Embryonic facial prominence (tissue), 1 donor: ENCODE measurements at regions not wholly inside any gene's neighbourhood (a gene's known extent, or its start where the extent isn't known, plus 50 kb on each side); places are given as distances from the start of the nearest gene placed in this dataset.
"Not testable (repeated sequence)": the region's sequence is repeated elsewhere in the genome, so short reads cannot be mapped to it uniquely, and the experiment has no call there.

Experiments used
- DNase-seq: peaks from one replicate; pipeline ENCODE4 v3.0.0-alpha.2; 2016; ENCODE audit errors: extremely low spot score

DNA sequence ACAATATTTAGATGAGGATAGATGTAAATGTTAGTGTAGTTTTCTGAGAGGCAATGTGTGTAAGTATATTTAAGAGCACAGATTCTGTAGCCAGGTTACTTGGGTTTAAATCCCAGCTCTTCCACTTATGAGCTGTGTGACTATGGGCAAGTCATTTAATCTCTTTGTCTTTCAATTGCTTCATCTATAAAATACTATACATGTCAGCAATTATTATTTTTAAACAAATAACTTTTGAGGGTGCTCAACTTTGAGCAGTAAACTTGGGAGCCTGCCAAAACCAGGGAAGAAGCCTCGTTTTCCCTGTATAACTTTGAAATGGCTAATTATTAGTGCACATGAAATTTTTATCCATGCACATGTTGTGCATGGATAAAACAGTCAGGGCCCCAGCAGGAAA, 222.8 kb downstream of the FOXD2 start:
- DNase-seq = no peak

DNA sequence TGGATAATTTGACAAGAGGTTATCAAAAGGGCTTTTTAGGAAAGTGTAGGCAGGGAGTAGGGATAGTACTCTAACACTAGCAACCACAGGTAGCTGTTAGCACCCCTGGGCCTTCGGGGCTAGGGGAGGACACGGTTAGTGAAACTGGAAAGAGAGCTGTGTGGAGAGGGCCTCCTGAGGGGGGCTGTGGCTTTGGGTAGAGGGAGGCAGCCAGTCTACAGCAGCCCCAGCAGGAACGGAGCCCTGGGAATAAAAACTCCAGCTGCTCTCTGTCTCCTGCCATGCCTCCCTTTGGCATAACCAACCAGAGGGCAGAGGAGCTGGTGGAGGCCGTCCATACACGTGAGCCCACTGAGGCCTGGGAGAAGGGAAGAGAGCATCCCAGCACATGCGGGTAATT, 223.2 kb downstream of the FOXD2 start:
- no peak for DNase-seq

DNA sequence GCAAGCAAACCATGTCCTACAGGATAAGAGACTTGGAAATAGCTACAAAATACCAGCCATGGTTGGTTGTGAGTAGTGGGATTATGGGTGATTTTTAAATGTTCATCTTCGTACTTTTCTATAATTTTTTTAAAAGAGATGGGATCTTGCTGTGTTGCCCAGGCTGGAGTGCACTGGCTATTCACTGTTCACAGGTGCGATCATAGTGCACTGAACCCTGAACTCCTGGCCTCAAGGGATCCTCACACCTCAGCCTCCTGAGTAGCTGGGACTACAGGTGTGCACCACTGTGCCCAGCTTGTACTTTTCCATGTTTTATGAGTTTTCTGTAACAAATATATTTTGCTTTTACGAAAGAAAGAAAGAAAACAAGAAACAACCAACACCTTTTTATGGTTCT, 224.2 kb downstream of the FOXD2 start:
- DNase-seq = no peak

DNA sequence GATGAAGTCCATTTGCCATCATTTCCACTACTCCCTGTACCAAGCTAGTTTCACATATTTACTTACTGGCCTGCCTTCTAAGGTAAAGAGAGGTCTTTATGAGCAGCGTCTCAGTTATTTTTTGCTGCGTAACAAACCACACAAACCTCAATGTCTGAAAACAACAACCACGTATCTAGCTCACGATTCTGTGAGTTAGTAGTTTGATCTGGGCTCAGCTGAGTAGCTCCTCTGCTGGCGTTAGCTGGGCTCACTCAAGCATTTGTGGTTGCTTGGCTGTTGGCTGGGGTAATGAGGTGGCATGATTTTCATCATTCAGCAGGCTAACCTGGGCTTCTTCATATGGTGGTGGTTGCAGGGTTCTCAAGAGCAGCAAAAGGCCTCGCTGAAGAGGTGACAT, 225.4 kb downstream of the FOXD2 start:
- DNase-seq = no peak

DNA sequence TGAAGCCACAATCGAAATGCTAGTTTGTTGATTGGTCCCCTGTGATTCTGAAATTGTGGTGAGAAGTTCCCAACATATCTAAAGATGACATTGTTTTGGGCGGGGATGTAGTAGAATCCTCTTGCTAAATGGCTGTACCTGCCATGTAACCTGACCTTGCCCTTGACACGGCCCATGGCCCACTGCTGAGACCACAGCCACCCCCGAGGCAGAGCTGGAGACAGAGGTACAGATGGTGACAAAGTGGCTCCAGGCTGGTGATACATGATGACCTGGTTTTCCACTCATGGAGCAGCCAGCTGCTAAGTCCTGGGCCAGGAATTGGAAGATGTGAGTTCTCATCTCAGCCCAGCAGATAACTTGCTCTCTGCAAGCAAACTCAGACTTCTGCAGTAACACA, 226.5 kb downstream of the FOXD2 start:
- DNase-seq = no peak

DNA sequence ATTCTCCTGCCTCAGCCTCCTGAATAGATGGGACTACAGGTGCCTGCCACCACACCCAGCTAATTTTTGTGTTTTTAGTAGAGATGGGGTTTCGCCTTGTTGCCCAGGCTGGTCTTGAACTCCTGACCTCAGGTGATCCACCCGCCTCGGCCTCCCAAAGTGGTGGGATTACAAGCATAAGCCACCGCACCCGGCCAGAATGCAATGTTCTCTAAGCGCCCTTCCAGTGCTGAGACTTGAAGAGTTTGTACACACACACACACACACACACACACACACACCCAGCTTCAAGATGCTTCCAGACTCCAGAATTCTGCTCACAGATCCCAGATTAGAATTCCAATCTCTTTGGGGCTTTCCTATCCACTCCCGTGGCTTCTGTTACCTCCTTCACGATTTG, 227.1 kb downstream of the FOXD2 start:
- DNase-seq = not testable (repeated sequence)

DNA sequence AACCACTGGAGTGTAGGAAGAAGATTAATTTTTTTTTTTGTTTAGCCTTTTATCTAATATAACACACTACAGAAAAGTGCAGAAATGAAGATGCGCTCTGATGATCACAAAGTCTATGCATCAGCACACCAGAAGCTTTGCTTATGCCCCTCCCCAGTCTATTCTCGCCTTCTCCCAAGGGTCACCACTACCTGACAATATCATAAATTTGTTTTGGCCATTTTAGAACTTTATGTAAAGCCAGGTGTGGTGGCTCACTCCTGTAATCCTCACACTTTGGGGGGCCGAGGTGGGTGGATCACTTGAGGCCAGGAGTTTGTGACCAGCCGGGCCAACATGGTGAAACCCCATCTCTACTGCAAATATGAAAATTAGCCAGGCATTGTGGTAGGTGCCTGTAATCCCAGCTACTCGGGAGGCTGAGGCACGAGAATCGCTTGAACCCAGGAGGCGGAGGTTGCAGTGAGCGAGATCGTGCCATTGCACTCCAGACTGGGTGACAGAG, 231.3 kb downstream of the FOXD2 start:
- DNase-seq = no peak

DNA sequence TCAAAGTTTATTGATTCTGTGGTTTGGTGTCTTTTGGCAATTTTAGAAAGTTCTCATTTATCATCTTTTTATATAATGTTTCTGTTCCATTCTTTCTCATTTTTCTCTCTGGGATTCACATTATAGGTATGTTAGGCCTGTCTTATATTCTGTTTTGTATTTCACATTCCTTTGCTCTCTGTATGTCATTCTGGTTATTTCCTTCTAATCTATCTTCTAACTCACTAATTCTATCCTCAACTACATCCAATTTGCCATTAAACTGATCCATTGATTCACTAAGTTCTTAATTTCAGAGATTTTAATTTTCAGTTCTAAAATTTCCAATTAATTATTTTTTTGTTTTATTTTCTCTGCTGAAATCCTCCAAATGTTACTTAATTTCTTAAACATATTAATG, 234.8 kb downstream of the FOXD2 start:
- no peak for DNase-seq

DNA sequence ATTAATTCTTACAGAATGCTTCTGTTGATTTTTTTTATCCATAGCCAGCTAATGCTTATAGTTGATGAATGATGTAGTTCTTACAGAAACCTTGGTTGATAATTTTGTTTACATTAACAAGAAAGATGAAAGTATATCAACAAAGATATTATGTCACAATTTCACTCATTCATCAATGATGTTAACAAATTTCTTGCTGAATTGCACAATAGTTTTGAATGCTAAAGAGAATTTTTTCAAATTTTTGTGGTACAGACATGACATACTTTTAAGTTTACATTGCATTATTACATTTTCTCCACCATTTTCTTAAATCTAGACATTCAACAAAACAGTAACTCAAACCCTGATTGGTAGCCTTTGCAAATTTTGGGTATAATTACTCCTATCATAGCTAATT, 236.3 kb downstream of the FOXD2 start:
- DNase-seq = no peak

DNA sequence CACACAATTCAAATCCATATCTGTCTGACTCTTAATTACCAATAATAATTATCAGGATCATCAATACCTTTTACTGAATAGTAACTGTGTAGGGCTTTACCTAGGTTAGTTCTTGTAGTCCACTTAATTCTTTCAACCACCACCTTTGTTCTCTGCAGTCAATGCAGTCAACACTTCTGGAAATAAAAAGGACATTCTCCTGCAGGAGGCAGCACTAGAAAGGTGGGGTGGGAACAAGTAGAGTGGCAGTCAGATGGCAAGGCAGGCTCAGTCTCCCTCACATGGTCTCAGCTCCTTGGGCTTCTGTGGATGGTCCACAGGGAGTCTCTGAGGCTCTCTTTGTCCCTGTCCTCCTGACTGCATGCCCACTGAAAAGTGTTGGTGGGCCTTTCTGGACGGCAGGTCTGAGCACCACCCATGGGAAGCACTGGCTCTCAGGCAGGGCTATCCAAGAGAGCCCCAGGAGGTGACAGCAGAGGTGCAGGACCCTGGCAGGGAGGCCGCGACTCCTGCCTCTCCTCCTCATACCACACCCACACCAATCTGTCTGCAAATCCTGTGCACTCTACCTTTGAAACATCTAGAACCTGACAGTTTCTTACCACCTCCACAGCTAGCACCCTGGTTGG, 237.3 kb downstream of the FOXD2 start:
- DNase-seq = no peak

DNA sequence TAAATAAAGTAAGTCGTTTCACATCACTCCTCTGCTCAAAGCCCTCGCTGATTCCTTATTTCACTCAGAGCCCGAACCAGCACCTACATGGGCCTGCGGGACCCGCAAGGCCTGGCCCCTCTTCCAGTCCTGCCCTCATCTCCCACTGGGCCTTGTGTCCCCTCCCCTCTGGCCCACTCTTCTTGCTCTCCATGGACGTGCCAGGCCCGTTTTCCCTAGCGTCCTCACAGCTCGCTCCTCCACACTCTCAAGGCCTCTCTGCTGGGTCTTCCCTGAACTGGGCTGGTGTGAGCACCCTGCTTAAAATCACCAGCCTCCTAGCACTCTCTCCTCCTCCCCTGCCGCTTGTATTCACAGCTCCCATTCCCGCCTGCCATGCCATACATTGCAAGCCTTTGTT, 237.9 kb downstream of the FOXD2 start:
- no peak for DNase-seq

DNA sequence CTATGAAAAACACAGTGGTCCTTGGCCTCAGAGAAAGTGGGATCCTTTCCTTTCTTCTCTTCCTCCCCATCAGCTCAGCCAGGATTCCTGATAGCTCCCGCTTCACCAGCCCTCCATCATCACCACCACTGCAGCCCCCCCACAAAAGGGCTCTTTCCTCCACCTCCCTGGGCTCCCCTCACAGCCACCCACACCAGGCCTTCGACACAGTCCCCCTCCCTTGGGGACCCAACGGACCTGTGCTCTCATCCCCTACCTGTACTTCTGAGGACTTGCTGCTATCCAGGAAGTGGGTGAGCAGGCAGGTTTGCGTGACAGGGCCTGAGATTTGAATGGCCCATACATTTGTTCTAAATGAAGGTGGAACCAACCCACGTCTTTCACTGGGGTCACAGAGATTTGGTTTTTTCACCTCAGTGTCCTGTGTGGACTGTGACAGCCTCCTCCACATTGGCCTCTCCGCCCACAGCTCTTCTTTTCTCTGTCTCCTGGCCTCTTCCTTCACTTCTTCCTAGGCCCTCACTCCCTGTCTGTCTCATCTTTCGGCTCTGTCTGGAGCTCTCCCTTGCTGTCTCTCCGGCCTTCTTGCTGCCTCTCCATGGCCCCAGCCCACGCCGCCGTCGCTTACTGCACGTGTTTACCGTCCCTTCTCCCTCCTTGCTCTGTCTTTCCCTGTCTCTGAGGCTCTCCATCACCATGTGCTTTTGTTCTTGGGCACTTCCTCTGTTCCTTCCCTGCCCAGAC, 238.6 kb downstream of the FOXD2 start:
- no peak for DNase-seq

DNA sequence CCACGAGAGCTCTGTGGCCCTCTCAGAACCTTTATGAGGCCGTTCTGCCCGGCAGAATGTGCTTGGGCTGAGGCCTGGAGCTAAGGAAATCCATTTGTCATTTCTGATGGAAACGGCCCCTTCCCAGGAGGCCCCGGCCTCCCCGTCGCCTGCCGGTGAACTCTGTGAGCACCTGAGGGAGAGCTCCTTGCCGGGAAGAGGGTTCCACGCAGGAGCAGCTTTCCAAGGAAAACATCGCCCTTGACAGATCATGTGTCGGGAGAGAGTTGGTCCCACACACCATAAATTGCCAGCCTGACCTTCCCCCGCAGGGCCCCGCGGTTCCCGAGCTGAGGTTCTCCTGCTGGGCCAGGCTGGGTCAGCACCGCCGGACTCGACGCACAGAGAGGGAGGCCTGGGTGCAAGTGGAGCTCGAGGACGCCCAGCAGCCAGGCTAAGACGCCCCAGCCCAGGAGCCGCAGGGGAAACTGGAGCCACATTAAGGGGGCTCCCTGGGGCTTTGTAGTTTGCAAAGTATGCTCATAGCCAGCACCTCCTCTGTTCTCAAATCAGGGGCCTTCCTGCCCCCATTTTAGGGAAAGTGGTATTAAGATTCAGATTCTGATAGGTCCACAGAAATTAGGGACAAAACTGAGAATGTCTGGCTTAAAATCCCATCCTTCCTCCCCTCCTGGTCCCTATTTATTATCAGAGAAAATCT, 239.5 kb downstream of the FOXD2 start:
- no peak for DNase-seq

DNA sequence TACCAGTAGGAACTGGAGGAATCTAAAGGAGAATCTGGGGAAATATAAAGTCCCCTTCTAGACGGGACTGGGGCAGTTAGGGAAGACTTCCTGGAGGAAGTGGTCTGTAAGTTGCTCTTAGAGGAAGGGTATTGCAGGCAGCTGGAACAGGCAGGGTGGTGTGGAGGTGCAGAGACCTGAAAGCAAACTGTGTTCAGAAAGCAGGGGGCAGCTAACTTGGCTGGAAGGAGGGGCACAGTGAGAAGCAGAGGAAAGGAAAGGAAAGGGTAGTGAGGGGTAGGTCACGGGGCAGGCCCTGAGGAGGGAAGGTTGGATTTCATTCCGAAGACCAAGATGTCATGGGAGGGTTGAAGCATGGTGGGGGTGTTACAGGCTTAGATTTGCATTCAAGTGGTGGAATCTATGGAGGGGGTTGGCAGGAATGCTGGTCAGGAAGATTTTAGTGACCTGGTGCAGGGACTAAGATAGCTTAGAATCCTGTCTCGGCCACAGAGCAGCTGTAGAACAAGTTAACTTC, 240.7 kb downstream of the FOXD2 start:
- no peak for DNase-seq

DNA sequence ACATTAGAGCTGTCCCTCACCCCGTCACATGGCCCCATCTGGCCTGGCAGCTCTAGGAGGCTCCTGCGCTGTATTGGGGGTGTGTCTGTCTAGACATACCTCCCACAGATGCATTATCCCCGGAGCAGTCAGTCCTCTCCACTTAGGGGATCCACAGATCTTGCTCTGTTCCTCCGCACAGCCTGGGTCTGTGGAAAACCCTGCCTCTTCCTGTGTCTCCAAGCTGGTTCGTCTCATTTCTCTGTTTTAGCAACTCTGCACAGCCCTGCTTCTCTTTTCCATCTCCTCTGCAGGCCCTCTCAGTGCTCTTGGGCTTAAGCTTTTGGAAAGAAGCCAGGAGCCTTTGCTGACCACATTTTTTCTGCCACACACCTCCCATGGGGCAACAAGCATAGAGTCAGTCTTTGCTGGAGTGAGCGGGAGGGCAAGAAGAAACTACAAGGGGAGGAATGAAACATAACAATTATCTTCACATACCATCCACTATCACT, 241.5 kb downstream of the FOXD2 start:
- DNase-seq = no peak

DNA sequence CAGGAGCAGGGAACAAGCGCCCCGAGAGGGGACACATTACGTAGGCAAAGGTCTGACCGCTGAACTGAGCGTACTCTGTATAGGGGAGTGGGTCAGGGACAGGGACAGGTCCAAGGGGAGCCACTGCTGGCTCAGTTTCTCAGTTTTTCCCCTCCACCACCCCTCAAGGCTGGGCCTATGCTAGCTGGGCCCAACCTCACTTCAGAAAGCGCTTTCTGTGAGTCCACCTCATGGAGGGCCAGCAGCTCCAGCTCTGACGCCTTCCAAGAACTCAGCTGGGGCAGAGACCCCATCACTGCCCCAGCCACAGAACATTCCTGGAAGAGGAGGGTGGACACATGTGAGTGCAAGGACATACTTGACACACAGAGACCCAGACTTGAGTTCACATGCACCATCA, 242.0 kb downstream of the FOXD2 start:
- DNase-seq = no peak

DNA sequence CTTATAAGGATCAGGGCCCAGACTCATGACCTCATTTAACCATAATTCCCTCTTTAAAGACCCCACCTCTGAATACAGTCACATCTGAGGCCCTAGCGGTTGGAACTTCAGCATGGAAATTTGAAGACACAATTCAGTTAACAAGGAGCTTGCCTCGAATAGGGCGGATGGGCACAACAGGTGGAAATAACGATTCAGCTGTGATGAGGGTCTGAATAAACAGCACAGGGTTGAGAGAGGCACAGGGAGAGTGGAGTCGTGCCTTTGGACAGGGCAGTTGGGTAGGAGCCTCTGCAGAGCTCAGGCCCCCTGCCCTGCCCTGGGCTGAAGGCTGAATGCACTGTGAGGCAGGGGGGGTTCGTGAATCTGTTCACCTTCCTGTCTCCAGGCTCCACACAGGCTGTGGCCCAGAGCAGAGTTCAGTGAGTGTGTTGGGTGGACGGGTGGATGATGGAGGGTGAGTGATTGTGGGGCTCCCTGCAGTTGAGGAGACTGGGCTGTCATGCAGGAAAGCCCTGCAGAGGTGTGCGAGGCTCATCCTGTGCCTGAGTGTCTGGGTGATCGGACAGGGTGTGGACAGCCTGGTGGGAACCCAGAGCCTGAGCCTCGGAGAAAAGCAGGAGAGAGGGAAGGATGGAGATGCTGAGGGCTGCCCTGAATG, 243.1 kb downstream of the FOXD2 start:
- no peak for DNase-seq

DNA sequence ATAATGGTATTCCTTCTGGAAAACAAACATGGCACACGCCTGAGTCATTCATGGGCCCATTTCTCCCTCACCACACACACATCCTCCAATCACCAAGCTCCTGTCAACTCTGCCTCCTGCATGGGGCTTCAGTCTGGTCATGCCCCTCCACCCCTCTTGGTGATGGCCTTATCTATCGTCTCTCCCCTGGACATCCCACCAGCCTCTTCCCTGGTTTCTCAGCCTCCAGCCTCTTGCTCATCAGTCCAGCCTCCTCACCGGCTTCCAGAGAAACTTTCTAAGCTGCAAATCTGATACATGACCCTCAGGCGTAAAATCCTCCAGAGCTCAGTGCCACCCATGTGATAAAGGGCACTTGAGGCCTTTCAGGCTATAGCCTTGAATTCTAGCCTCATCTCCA, 243.9 kb downstream of the FOXD2 start:
- no peak for DNase-seq

DNA sequence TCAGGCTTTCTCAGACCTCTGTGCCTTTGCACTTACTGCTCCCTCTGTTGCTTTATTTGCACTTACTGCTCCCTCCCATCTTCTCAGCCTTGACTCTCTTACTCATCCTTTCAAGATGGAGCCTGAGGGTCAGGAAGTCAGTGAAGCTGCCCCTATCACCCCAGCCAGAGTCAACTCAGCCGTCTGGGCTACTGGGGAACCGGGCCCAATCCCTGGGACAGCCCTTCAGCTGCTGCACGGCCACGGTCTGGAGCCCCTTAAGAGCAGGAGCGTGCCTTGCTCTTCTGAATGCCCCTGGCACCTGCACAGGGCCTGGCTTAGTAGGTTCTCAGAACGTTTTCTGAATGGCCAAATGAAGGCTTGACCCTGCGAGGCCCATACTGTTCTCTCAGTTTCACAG, 244.4 kb downstream of the FOXD2 start:
- no peak for DNase-seq

DNA sequence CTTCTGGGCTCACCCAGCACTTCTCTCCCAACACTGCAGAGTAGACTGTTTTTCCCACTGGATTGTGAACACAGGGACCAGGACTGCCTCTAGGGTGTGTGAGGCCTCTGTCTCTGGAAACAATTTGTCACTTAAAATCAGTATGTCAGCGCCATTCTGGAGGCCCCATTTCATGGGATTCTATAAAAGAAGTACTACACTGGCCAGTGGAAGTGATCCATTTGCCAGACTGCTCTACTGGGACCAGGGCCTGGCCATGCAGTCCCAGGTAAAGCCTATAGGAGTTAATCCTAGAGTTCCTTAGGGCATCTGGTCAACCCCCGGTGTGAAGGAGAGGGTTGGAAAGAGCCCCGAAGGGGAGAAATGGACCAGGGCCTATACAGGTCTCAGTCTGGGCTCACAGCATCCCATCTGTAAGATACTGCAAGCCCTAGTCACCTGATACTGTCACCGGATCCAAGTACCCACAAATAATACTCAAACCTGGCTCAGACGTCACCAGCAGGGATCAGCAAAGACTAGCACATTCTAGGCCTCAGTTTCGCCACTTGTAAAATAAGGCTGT, 245.0 kb downstream of the FOXD2 start:
- no peak for DNase-seq

DNA sequence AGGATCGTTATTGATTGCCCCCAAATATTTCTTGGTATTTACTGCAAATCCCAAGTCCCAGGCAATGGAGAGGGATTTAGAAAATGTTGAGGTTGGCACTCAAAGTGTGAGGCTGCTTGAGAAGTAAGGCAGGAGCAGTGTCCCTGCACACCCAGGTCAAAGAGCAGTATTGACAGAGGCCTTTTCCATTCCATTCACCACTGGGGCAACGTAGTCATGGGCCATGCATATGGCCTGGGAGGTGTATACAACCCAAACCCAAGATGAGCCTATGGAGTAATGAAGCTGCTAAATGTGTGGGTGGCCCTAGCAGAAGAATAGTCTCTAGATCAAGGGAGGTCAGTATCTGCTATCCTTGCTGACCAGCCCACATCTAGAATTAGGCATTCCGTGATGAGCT, 245.6 kb downstream of the FOXD2 start:
- DNase-seq = no peak

DNA sequence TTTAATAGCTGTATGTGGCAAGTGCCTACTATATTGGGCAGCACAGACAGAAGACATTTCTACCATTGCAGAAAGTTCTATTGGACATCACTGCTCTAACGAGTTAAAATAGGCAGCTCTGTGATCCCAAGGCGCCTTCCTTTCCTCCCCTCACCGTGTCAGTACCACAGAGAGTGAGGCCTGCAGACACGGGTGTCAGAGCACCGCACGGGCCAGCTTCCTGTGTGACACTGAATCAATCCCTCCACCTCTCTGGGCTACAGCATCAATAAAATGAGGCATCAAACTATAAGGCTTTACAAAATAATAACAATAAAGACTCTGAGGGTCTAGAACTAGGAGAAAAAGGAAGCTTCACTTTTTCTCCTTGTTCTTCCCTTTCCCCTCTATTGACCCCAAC, 246.7 kb downstream of the FOXD2 start:
- DNase-seq = no peak
